ENCODE measurements at regions not wholly inside any gene's neighbourhood (a gene's known extent, or its start where the extent isn't known, plus 50 kb on each side); places are given as distances from the start of the nearest gene placed in this dataset.
A peak's percentile ranks its signal among the peaks of the same experiment; 100 is the strongest.

DNA sequence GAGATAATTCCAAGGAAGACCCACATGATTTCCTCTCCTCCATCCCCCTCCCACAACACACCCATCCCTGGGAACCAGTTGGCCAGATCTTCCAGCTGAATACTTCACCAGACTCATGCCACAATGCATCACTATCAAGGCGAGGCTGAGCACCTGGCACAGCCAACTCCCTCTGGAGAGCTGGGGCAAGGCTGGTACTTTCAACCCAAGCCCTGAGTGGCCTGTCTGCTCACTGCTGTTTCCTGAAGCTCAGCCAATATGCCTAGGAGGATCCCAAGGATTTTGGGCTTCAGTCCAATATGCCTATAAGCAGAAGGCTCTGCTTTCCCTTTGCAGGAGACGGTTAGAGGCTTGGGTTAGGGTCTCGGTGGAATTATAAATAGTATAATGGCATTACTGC is 90.9 kb upstream of the NEO1 start:
- no peaks in the 10 kb centered on the region for H3K79me2 ChIP-seq (ENCODE audit: insufficient read depth, low read length)
- H2BK20ac ChIP-seq (ENCODE audit: low read depth, low read length, poor library complexity, severe bottlenecking), result no peak overlapping the region
- no peak overlapping the region for H2BK12ac ChIP-seq (ENCODE audit: insufficient read length, low read depth, low read length)
- H3K14ac ChIP-seq (ENCODE audit: insufficient read depth, low read length), result no peak overlapping the region
- H3K36me3 Mint-ChIP-seq (ENCODE audit: insufficient read depth in 1 of 3, low read depth in 3 of 3), result peaks cover 7 to 10% (median 7%) of the 10 kb centered on the region in 3 experiments
- DNase-seq, result no peak
- peak overlapping the region in 1 of 3 experiments; percentile 59; a peak in 1 of 7 replicates for H3K27ac Mint-ChIP-seq
- no peak overlapping the region for H2AK5ac ChIP-seq (ENCODE audit: insufficient read length, low read length)
- H2BK120ac ChIP-seq (ENCODE audit: low read depth, low read length, poor library complexity, severe bottlenecking), result no peak overlapping the region
- H3K4me3 Mint-ChIP-seq, result no peak overlapping the region
- no peak overlapping the region for H2AFZ ChIP-seq (ENCODE audit: low read length)
- TF ChIP-seq, protein P1, sequence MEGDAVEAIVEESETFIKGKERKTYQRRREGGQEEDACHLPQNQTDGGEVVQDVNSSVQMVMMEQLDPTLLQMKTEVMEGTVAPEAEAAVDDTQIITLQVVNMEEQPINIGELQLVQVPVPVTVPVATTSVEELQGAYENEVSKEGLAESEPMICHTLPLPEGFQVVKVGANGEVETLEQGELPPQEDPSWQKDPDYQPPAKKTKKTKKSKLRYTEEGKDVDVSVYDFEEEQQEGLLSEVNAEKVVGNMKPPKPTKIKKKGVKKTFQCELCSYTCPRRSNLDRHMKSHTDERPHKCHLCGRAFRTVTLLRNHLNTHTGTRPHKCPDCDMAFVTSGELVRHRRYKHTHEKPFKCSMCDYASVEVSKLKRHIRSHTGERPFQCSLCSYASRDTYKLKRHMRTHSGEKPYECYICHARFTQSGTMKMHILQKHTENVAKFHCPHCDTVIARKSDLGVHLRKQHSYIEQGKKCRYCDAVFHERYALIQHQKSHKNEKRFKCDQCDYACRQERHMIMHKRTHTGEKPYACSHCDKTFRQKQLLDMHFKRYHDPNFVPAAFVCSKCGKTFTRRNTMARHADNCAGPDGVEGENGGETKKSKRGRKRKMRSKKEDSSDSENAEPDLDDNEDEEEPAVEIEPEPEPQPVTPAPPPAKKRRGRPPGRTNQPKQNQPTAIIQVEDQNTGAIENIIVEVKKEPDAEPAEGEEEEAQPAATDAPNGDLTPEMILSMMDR (conservative IDR thresholded peaks at IDR 0.05), result no peak
- no peak overlapping the region for H3K23ac ChIP-seq (ENCODE audit: insufficient read length, low read depth, low read length)
- no peak overlapping the region for H3K4ac ChIP-seq (ENCODE audit: low read depth, low read length)
- no peak overlapping the region for H4K8ac ChIP-seq (replicated peaks; ENCODE audit: insufficient read length, low read depth, low read length)
- peaks cover 6% of the 10 kb centered on the region for H3K27me3 Mint-ChIP-seq (ENCODE audit: low read depth)
- H4K5ac ChIP-seq (ENCODE audit: insufficient read length, low read depth, low read length), result no peak overlapping the region
- no peaks in the 10 kb centered on the region for H3K4me1 Mint-ChIP-seq
- H3T11ph ChIP-seq (ENCODE audit: low read length), result no peak overlapping the region
- no peaks in the 10 kb centered on the region for H3K9me3 ChIP-seq (ENCODE audit: control insufficient read depth, low read depth, low read length)
- H3K27me3 ChIP-seq (ENCODE audit: insufficient read depth, low read length), result no peaks in the 10 kb centered on the region
- H2BK5ac ChIP-seq (ENCODE audit: insufficient read length, low read length), result no peak overlapping the region
- whole genome bisulfite sequencing (ENCODE audit: extremely low coverage, insufficient read length, low lambda C conversion rate), result no CpG with 5 or more reads among the region's 3 CpGs
- no peaks in the 10 kb centered on the region for H4K20me1 ChIP-seq (ENCODE audit: control insufficient read depth, insufficient read depth, insufficient read length)
- no peaks in the 10 kb centered on the region for H3K79me1 ChIP-seq (ENCODE audit: insufficient read depth, low read depth, low read length, poor library complexity, severe bottlenecking)
- H3K4me1 ChIP-seq (ENCODE audit: insufficient read depth, low read length), result no peaks in the 10 kb centered on the region
- peaks cover 19 to 30% of the 10 kb centered on the region in 2 experiments for H3K9me3 Mint-ChIP-seq
- no peak overlapping the region for H3K18ac ChIP-seq (ENCODE audit: insufficient read length, low read depth, low read length)
- H3K4me2 ChIP-seq (ENCODE audit: insufficient read depth, insufficient read length, low read length), result no peak overlapping the region
- no peak overlapping the region for H3K9ac ChIP-seq (ENCODE audit: extremely low read depth, insufficient read length, low read length)
- H2BK15ac ChIP-seq (ENCODE audit: low read depth, low read length), result no peak overlapping the region
- no peak overlapping the region for H3K56ac ChIP-seq (ENCODE audit: insufficient read length, low read depth, low read length)
- H3K23me2 ChIP-seq (ENCODE audit: insufficient read length, low read depth, low read length, poor library complexity, severe bottlenecking), result no peaks in the 10 kb centered on the region
- no peak overlapping the region for H4K91ac ChIP-seq (ENCODE audit: insufficient read length, low read depth, low read length)
- no peak overlapping the region for H3K27ac ChIP-seq (ENCODE audit: insufficient read length, low read depth, low read length)
